PC-3 (cell line): ENCODE measurements at regions not wholly inside any gene's neighbourhood (a gene's known extent, or its start where the extent isn't known, plus 50 kb on each side); places are given as distances from the start of the nearest gene placed in this dataset.

Experiments
- EZH2 ChIP-seq: fragments of 300-600 bp; sonication (generic); IDR thresholded peaks from one replicate; pipeline ENCODE4 v1.6.1; 2017; ENCODE audit warnings: antibody characterized with exemption, mild to moderate bottlenecking, low read length; ENCODE audit not compliant: unreplicated experiment
- TF ChIP-seq, protein P1 (sequence below): fragments of 300-600 bp; sonication (generic); conservative IDR thresholded peaks from 2 replicates; pipeline ENCODE4 v1.5.1; 2017; ENCODE audit warnings: antibody characterized with exemption, low read depth, mild to moderate bottlenecking, low read length

DNA sequence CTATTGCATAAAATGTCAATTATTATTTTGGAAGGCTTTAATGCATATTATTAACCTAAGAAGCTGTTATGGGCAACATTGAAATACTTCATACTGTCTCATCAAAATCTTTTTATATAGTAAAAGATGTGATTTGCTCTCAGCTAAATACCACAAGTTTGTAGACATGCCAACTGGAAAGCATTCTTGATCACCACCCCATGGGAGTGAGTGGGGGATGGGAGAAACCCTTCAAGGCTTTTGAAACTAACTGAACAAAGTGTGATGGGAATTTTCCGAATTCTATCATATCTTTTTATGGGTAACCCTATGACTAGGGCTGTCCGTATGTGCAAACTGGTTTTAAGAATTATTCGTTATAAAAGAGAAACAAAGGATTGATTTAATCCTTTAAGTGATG, 377.3 kb upstream of the JAG1 start:
- TF ChIP-seq, protein P1, sequence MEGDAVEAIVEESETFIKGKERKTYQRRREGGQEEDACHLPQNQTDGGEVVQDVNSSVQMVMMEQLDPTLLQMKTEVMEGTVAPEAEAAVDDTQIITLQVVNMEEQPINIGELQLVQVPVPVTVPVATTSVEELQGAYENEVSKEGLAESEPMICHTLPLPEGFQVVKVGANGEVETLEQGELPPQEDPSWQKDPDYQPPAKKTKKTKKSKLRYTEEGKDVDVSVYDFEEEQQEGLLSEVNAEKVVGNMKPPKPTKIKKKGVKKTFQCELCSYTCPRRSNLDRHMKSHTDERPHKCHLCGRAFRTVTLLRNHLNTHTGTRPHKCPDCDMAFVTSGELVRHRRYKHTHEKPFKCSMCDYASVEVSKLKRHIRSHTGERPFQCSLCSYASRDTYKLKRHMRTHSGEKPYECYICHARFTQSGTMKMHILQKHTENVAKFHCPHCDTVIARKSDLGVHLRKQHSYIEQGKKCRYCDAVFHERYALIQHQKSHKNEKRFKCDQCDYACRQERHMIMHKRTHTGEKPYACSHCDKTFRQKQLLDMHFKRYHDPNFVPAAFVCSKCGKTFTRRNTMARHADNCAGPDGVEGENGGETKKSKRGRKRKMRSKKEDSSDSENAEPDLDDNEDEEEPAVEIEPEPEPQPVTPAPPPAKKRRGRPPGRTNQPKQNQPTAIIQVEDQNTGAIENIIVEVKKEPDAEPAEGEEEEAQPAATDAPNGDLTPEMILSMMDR = no peak
- TF ChIP-seq EZH2 = no peak
